SK-N-SH (cell line): ENCODE measurements at regions not wholly inside any gene's neighbourhood (a gene's known extent, or its start where the extent isn't known, plus 50 kb on each side); places are given as distances from the start of the nearest gene placed in this dataset.

Source experiments
- CTCF ChIA-PET: fragments of 300-600, 350-600 bp; formaldehyde crosslinking; extraction: SDS; loops from one replicate; lab custom pipeline; 2021; lab: Yijun Ruan, JAX
- POLR2A ChIA-PET: fragments of 350-600 bp; sonication (Branson Sonifier 250); formaldehyde crosslinking; extraction: SDS; loops from one replicate; lab custom pipeline; 2020; ENCODE audit warnings: antibody characterized with exemption, inconsistent platforms; lab: Yijun Ruan, JAX
- DNase-seq: peaks from one replicate; pipeline ENCODE4 v3.0.0; 2012
- H2AFZ ChIP-seq: fragments of 200-600 bp; sonication (generic); 2 replicates; pipeline ENCODE4 v1.8.1; 2016; ENCODE audit warnings: antibody characterized with exemption, mild to moderate bottlenecking, low read depth
- H3F3A ChIP-seq: fragments of 200-600 bp; sonication (generic); replicated peaks from 2 replicates; pipeline ENCODE3; 2016; ENCODE audit warnings: antibody characterized with exemption, mild to moderate bottlenecking; ENCODE audit not compliant: insufficient read depth
- H3K27ac ChIP-seq, 2 experiments: fragments of 200-500 bp in 1 of 2; fragments of 200-600 bp in 1 of 2; sonication (Bioruptor generic) in 1 of 2; sonication (generic), shearing (Covaris generic) in 1 of 2; 2 replicates each; pipeline versions ENCODE4 v1.5.1 to v1.6.1; 2014 to 2016; ENCODE audit warnings: low read depth in 2 of 2, inconsistent platforms in 1 of 2, low read length in 1 of 2, mild to moderate bottlenecking in 1 of 2, mixed read lengths in 1 of 2
- H3K27me3 ChIP-seq: fragments of 200-600 bp; sonication (generic), shearing (Covaris generic); 2 replicates; pipeline ENCODE4 v1.6.1; 2016; ENCODE audit warnings: mixed run types; ENCODE audit not compliant: insufficient read depth
- H3K36me3 ChIP-seq, 2 experiments: fragments of 200-500 bp in 1 of 2; fragments of 200-600 bp in 1 of 2; sonication (Bioruptor generic) in 1 of 2; sonication (generic) in 1 of 2; replicated peaks in 1 of 2; 2 replicates each; pipeline versions ENCODE3 to v1.5.1; 2014 to 2016; ENCODE audit warnings: low read length in 1 of 2, mild to moderate bottlenecking in 1 of 2; ENCODE audit not compliant: insufficient read depth in 2 of 2, control insufficient read depth in 1 of 2
- H3K4me1 ChIP-seq, 2 experiments: fragments of 200-500 bp in 1 of 2; fragments of 200-600 bp in 1 of 2; sonication (Bioruptor generic) in 1 of 2; sonication (generic), shearing (Covaris generic) in 1 of 2; 2 replicates each; pipeline versions ENCODE4 v1.5.1 to v1.6.1; 2014 to 2016; ENCODE audit warnings: low read depth in 1 of 2, low read length in 1 of 2, mixed run types in 1 of 2; ENCODE audit not compliant: insufficient read depth in 2 of 2, control insufficient read depth in 1 of 2
- H3K4me2 ChIP-seq: fragments of 200-600 bp; sonication (generic), shearing (Covaris generic); 2 replicates; pipeline ENCODE4 v1.6.1; 2017; ENCODE audit warnings: mixed run types
- H3K4me3 ChIP-seq, 2 experiments: fragments of 200-500 bp in 1 of 2; fragments of 200-600 bp in 1 of 2; sonication (Bioruptor generic) in 1 of 2; sonication (generic), shearing (Covaris generic) in 1 of 2; 2 replicates each; pipeline versions ENCODE4 v1.5.1 to v1.8.1; 2014 to 2016; ENCODE audit warnings: low read depth in 2 of 2, inconsistent platforms in 1 of 2, low read length in 1 of 2, mild to moderate bottlenecking in 1 of 2, mixed read lengths in 1 of 2, moderate library complexity in 1 of 2
- H3K79me2 ChIP-seq: fragments of 200-600 bp; sonication (generic); 2 replicates; pipeline ENCODE4 v1.8.1; 2017; ENCODE audit warnings: mild to moderate bottlenecking; ENCODE audit not compliant: insufficient read depth
- H3K9ac ChIP-seq: fragments of 200-600 bp; sonication (generic); 2 replicates; pipeline ENCODE4 v1.6.1; 2017; ENCODE audit warnings: mixed run types
- H3K9me2 ChIP-seq: fragments of 200-600 bp; sonication (generic); 2 replicates; pipeline ENCODE4 v1.6.1; 2017; ENCODE audit warnings: mixed run types
- H3K9me3 ChIP-seq: fragments of 200-600 bp; sonication (generic); 2 replicates; pipeline ENCODE4 v1.6.1; 2017; ENCODE audit warnings: mixed run types, mild to moderate bottlenecking, moderate library complexity
- H4K20me1 ChIP-seq: fragments of 200-600 bp; sonication (generic); 2 replicates; pipeline ENCODE4 v1.6.1; 2017; ENCODE audit warnings: mild to moderate bottlenecking, mixed run types; ENCODE audit not compliant: insufficient read depth
- CHD2 ChIP-seq: fragments of 150-350 bp; IDR thresholded peaks from 2 replicates; pipeline ENCODE4 v1.6.1; 2018; ENCODE audit warnings: low read length; ENCODE audit not compliant: partially characterized antibody
- ELF1 ChIP-seq: IDR thresholded peaks from 2 replicates; pipeline ENCODE4 v1.4.0; 2012
- FOSL2 ChIP-seq: IDR thresholded peaks from 2 replicates; pipeline ENCODE4 v1.4.0; 2012; ENCODE audit warnings: low read depth, mild to moderate bottlenecking, moderate library complexity, borderline replicate concordance
- FOXJ3 ChIP-seq: sonication (generic); formaldehyde crosslinking; IDR thresholded peaks from 2 replicates; pipeline ENCODE4 v1.5.1; 2020; ENCODE audit warnings: mild to moderate bottlenecking, missing genetic modification reagents
- FOXM1 ChIP-seq: IDR thresholded peaks from 2 replicates; pipeline ENCODE4 v1.4.0; 2012; ENCODE audit warnings: low read depth, mild to moderate bottlenecking
- GABPA ChIP-seq: IDR thresholded peaks from 2 replicates; pipeline ENCODE4 v1.4.0; 2012; ENCODE audit warnings: low read depth, mild to moderate bottlenecking
- MEF2A ChIP-seq: IDR thresholded peaks from 2 replicates; pipeline ENCODE4 v1.4.0; 2012; ENCODE audit warnings: low read depth, borderline replicate concordance
- NRF1 ChIP-seq: IDR thresholded peaks from 2 replicates; pipeline ENCODE4 v1.6.1; 2012; ENCODE audit warnings: low read depth, mild to moderate bottlenecking, low read length
- POLR2AphosphoS5 ChIP-seq: IDR thresholded peaks from 2 replicates; pipeline ENCODE4 v1.6.1; 2012; ENCODE audit warnings: low read depth, low read length
- RAD21 ChIP-seq: IDR thresholded peaks from 2 replicates; pipeline ENCODE4 v1.6.1; 2012; ENCODE audit warnings: mild to moderate bottlenecking, low read length
- RCOR1 ChIP-seq: fragments of 150-350 bp; IDR thresholded peaks from 2 replicates; pipeline ENCODE4 v1.6.1; 2017; ENCODE audit warnings: antibody characterized with exemption, low read length
- RFX5 ChIP-seq: IDR thresholded peaks from 2 replicates; pipeline ENCODE4 v1.6.1; 2012; ENCODE audit warnings: mild to moderate bottlenecking, improper control_type of control experiment, low read length
- RXRA ChIP-seq: IDR thresholded peaks from 2 replicates; pipeline ENCODE4 v1.4.0; 2012; ENCODE audit warnings: low read depth, mild to moderate bottlenecking, borderline replicate concordance
- SIN3A ChIP-seq: IDR thresholded peaks from 2 replicates; pipeline ENCODE4 v1.6.1; 2012; ENCODE audit warnings: low read depth, mild to moderate bottlenecking, low read length, moderate library complexity, borderline replicate concordance
- TCF12 ChIP-seq: IDR thresholded peaks from 2 replicates; pipeline ENCODE4 v1.4.0; 2012
- TEAD4 ChIP-seq: IDR thresholded peaks from 2 replicates; pipeline ENCODE4 v1.4.0; 2012; ENCODE audit warnings: mild to moderate bottlenecking, borderline replicate concordance; ENCODE audit not compliant: insufficient read depth
- WGBS: methylation state at CpG from one replicate; pipeline ENCODE4 v1.1.6; 2017; ENCODE audit warnings: low lambda C conversion rate; 5-methylcytosine and 5-hydroxymethylcytosine counted together
- TF ChIP-seq, protein P1 (sequence below): fragments of 150-350 bp; IDR thresholded peaks from 2 replicates; pipeline ENCODE4 v1.6.1; 2016; ENCODE audit warnings: mild to moderate bottlenecking, low read depth, low read length
- TF ChIP-seq, protein P2 (sequence below): IDR thresholded peaks from 2 replicates; pipeline ENCODE4 v1.4.0; 2012; ENCODE audit warnings: low read depth, borderline replicate concordance
- TF ChIP-seq, protein P3 (sequence below): fragments of 150-350 bp; IDR thresholded peaks from 2 replicates; pipeline ENCODE4 v1.6.1; 2017; ENCODE audit warnings: antibody characterized with exemption, low read length, low read depth, borderline replicate concordance
- TF ChIP-seq, protein P4 (sequence below): IDR thresholded peaks from 2 replicates; pipeline ENCODE4; 2012

DNA sequence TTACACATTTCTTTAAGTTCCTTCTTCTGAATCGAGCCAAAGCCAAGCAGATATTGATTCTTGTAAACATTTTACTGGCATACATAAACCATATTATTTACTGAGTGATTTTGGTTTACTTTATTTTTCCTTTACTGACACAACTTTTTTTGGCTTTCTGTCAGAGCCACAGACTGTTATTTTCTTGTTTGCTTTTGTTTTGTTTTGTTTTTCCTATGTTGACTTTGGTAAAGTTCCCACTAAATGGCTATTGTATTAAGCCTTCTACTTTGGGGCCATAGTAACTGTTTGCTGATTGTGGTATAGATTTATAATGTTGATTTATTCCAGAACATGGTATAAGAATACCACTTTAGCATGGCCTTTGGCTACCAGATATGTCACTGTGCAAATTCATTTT, 419.4 kb downstream of the DCDC2C start:
- WGBS: 3% methylated on average over 1 of the region's 1 CpG
- Histone ChIP-seq H3F3A (no peaks in the 10 kb centered on the region), H3K9me3 (no peaks in the 10 kb centered on the region; the same call in 1 of the 2 replicates), H3K36me3 (no peaks in the 10 kb centered on the region), H3K9me2 (no peaks in the 10 kb centered on the region), H2AFZ (no peak overlapping the region), H3K4me2 (no peak overlapping the region), H3K79me2 (no peaks in the 10 kb centered on the region; the same call in 1 of the 2 replicates), H3K4me1 (no peaks in the 10 kb centered on the region), H4K20me1 (no peaks in the 10 kb centered on the region), H3K4me3 (no peak overlapping the region), H3K9ac (no peak overlapping the region), H3K27me3 (no peaks in the 10 kb centered on the region), H3K27ac (no peak overlapping the region)
- TF ChIP-seq POLR2AphosphoS5 (no peak), RCOR1 (no peak), RXRA (no peak), FOXJ3 (CRISPR knock-in tag) (no peak), RAD21 (no peak), NRF1 (no peak), FOXM1 (no peak), GABPA (no peak)
- TF ChIP-seq, protein P1, sequence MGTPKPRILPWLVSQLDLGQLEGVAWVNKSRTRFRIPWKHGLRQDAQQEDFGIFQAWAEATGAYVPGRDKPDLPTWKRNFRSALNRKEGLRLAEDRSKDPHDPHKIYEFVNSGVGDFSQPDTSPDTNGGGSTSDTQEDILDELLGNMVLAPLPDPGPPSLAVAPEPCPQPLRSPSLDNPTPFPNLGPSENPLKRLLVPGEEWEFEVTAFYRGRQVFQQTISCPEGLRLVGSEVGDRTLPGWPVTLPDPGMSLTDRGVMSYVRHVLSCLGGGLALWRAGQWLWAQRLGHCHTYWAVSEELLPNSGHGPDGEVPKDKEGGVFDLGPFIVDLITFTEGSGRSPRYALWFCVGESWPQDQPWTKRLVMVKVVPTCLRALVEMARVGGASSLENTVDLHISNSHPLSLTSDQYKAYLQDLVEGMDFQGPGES: no peak
- TF ChIP-seq, protein P2, sequence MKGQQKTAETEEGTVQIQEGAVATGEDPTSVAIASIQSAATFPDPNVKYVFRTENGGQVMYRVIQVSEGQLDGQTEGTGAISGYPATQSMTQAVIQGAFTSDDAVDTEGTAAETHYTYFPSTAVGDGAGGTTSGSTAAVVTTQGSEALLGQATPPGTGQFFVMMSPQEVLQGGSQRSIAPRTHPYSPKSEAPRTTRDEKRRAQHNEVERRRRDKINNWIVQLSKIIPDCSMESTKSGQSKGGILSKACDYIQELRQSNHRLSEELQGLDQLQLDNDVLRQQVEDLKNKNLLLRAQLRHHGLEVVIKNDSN: no peak
- ChIA-PET CTCF (no interaction called here), POLR2A (no interaction called here)
- no peak for DNase-seq

DNA sequence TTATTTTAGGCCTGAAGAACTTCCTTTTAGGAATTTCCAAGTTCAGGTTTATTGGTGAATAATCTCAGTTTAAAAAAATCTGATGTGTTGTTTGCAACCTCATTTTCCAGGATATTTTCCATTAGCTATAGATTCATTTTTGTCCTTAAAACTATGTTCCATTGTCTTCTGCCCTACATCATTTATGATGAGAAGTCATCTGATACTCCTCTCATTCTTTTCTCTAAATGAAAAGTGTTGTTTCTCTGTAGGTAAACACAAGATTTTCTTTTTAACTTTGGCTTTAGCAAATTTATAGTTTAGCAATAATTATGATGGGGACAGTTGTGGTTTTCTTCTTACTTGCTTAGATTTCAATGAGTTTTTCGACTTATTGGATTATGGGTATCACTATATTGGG, 427.3 kb downstream of the DCDC2C start:
- ChIA-PET POLR2A (no interaction called here), CTCF (no interaction called here)
- H3K9me3 ChIP-seq: peaks cover 6% of the 10 kb centered on the region; the same call in 1 of the 2 replicates
- no peak overlapping the region for H3K27ac ChIP-seq
- H3K4me1 ChIP-seq: no peaks in the 10 kb centered on the region
- TF ChIP-seq, protein P1: no peak
- no peak for TF ChIP-seq FOSL2
- TF ChIP-seq NRF1: no peak
- no peak for TF ChIP-seq RFX5
- TF ChIP-seq TEAD4: no peak
- no peak for TF ChIP-seq ELF1
- no peak for TF ChIP-seq RAD21
- no peak for TF ChIP-seq CHD2
- no peak for TF ChIP-seq FOXJ3 (CRISPR knock-in tag)
- TF ChIP-seq, protein P3, sequence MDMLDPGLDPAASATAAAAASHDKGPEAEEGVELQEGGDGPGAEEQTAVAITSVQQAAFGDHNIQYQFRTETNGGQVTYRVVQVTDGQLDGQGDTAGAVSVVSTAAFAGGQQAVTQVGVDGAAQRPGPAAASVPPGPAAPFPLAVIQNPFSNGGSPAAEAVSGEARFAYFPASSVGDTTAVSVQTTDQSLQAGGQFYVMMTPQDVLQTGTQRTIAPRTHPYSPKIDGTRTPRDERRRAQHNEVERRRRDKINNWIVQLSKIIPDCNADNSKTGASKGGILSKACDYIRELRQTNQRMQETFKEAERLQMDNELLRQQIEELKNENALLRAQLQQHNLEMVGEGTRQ: no peak
- no peak for TF ChIP-seq SIN3A
- TF ChIP-seq, protein P4, sequence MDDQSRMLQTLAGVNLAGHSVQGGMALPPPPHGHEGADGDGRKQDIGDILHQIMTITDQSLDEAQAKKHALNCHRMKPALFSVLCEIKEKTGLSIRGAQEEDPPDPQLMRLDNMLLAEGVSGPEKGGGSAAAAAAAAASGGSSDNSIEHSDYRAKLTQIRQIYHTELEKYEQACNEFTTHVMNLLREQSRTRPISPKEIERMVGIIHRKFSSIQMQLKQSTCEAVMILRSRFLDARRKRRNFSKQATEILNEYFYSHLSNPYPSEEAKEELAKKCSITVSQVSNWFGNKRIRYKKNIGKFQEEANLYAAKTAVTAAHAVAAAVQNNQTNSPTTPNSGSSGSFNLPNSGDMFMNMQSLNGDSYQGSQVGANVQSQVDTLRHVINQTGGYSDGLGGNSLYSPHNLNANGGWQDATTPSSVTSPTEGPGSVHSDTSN: no peak
- TF ChIP-seq TCF12: no peak
- TF ChIP-seq MEF2A: no peak
- H4K20me1 ChIP-seq: no peaks in the 10 kb centered on the region
- no peaks in the 10 kb centered on the region for H3K79me2 ChIP-seq
- H3F3A ChIP-seq: no peaks in the 10 kb centered on the region
- H3K9me2 ChIP-seq: no peaks in the 10 kb centered on the region
- WGBS: 0% methylated on average over 1 of the region's 1 CpG
- no peaks in the 10 kb centered on the region for H3K36me3 ChIP-seq
- H3K4me2 ChIP-seq: no peak overlapping the region
- H2AFZ ChIP-seq: no peak overlapping the region
- no peak for DNase-seq
- H3K27me3 ChIP-seq: no peaks in the 10 kb centered on the region
- no peak overlapping the region for H3K9ac ChIP-seq
- H3K4me3 ChIP-seq: no peak overlapping the region
